Brain microvascular endothelial cell (primary cell): ENCODE measurements at regions not wholly inside any gene's neighbourhood (a gene's known extent, or its start where the extent isn't known, plus 50 kb on each side); places are given as distances from the start of the nearest gene placed in this dataset.

Source experiments
- DNase-seq: peaks from one replicate; pipeline ENCODE4 v3.0.0-alpha.2; 2020
- H3K27ac ChIP-seq: fragments of 250-450 bp; sonication (Bioruptor Pico); 2 replicates; pipeline ENCODE4 v1.5.1; 2020; ENCODE audit warnings: mild to moderate bottlenecking, moderate library complexity
- H3K27me3 ChIP-seq: fragments of 250-450 bp; sonication (Bioruptor Pico); replicated peaks from 2 replicates; pipeline ENCODE4 v1.5.1; 2020; ENCODE audit warnings: mild to moderate bottlenecking
- H3K36me3 ChIP-seq: fragments of 250-450 bp; sonication (Bioruptor Pico); replicated peaks from 2 replicates; pipeline ENCODE4 v1.5.1; 2020; ENCODE audit warnings: mild to moderate bottlenecking
- H3K4me3 ChIP-seq: 2 replicates; pipeline ENCODE4 v1.5.1; 2011; ENCODE audit warnings: low read depth, mild to moderate bottlenecking, control low read depth, low read length, moderate library complexity
- CTCF ChIP-seq: IDR thresholded peaks from 2 replicates; pipeline ENCODE4 v1.5.1; 2011; ENCODE audit warnings: low read depth, mild to moderate bottlenecking, moderate library complexity, low read length, control low read depth, inconsistent platforms; ENCODE audit errors: missing control alignments
- in situ Hi-C: cut with HindIII; loops from 2 replicates; pipeline ENCODE4 v1.10.0; 2017; ENCODE audit warnings: low sequenced_read_pairs, low pct_ligation_motif_present

GRCh38 chr2:380772-381171 is 92.9 kb upstream of the ALKAL2 start:
- no peak overlapping the region for H3K27ac ChIP-seq
- no peak for DNase-seq
- no peak overlapping the region for H3K4me3 ChIP-seq
- no peaks in the 10 kb centered on the region for H3K36me3 ChIP-seq
- no peak for TF ChIP-seq CTCF
- in situ Hi-C loops: no loop called here
- no peaks in the 10 kb centered on the region for H3K27me3 ChIP-seq

- H3K27ac ChIP-seq: no peak overlapping the region
- in situ Hi-C loops: no loop called here
- no peak for DNase-seq
- no peak for TF ChIP-seq CTCF
- H3K36me3 ChIP-seq: no peaks in the 10 kb centered on the region
- H3K4me3 ChIP-seq: no peak overlapping the region
- H3K27me3 ChIP-seq: no peaks in the 10 kb centered on the region
These were observed 92.3 kb upstream of the ALKAL2 start for GRCh38 chr2:380221-380620.

- no peak for TF ChIP-seq CTCF
- DNase-seq: no peak
- in situ Hi-C loops: no loop called here
- H3K36me3 ChIP-seq: no peaks in the 10 kb centered on the region
- H3K27me3 ChIP-seq: no peaks in the 10 kb centered on the region
- no peak overlapping the region for H3K27ac ChIP-seq
- H3K4me3 ChIP-seq: no peak overlapping the region
These were observed 91.9 kb upstream of the ALKAL2 start for GRCh38 chr2:379778-380177.

- in situ Hi-C loops: no loop called here
- no peak for DNase-seq
- Histone ChIP-seq H3K36me3 (no peaks in the 10 kb centered on the region), H3K27ac (no peak overlapping the region), H3K4me3 (no peak overlapping the region), H3K27me3 (no peaks in the 10 kb centered on the region)
- no peak for TF ChIP-seq CTCF
These were observed 90.5 kb upstream of the ALKAL2 start for GRCh38 chr2:378364-378763.

- no peak for DNase-seq
- in situ Hi-C loops: no loop called here
- no peak overlapping the region for H3K27ac ChIP-seq
- TF ChIP-seq CTCF: no peak
- no peaks in the 10 kb centered on the region for H3K36me3 ChIP-seq
- H3K27me3 ChIP-seq: no peaks in the 10 kb centered on the region
- no peak overlapping the region for H3K4me3 ChIP-seq
These were observed 89.5 kb upstream of the ALKAL2 start for GRCh38 chr2:377414-377813.

- no peak for TF ChIP-seq CTCF
- in situ Hi-C loops: no loop called here
- H3K27ac ChIP-seq: no peak overlapping the region
- no peaks in the 10 kb centered on the region for H3K27me3 ChIP-seq
- DNase-seq: no peak
- H3K36me3 ChIP-seq: no peaks in the 10 kb centered on the region
- H3K4me3 ChIP-seq: no peak overlapping the region
These were observed 88.0 kb upstream of the ALKAL2 start for GRCh38 chr2:375956-376307.
